GOT3 (cell line): ENCODE measurements at regions not wholly inside any gene's neighbourhood (a gene's known extent, or its start where the extent isn't known, plus 50 kb on each side); places are given as distances from the start of the nearest gene placed in this dataset.

Source experiments
- DNase-seq: peaks from one replicate; lab custom pipeline; 2025; ENCODE audit warnings: mixed read lengths; lab: John Stamatoyannopoulos, UW

GRCh38 chr15:100735129-100736053 lies 133.0 kb downstream of the ASB7 start:
- no peak for DNase-seq

GRCh38 chr15:100737214-100737613 lies 134.8 kb downstream of the ASB7 start:
- no peak for DNase-seq

GRCh38 chr15:100738614-100739013 lies 136.2 kb downstream of the ASB7 start:
- no peak for DNase-seq

GRCh38 chr15:100740138-100740537 lies 137.7 kb downstream of the ASB7 start:
- DNase-seq, result no peak

GRCh38 chr15:100751585-100751984 lies 128.0 kb upstream of the ALDH1A3 start:
- DNase-seq, result no peak

- DNase-seq, result no peak
Measured at GRCh38 chr15:100753503-100753902, 126.1 kb upstream of the ALDH1A3 start.

- no peak for DNase-seq
Measured at GRCh38 chr15:100757661-100758060, 122.0 kb upstream of the ALDH1A3 start.

- DNase-seq, result no peak
Measured at GRCh38 chr15:100758555-100758954, 121.1 kb upstream of the ALDH1A3 start.

- no peak for DNase-seq
Measured at GRCh38 chr15:100759106-100759505, 120.5 kb upstream of the ALDH1A3 start.

- no peak for DNase-seq
Measured at GRCh38 chr15:100759698-100760356, 119.8 kb upstream of the ALDH1A3 start.

- DNase-seq, result no peak
Measured at GRCh38 chr15:100760357-100760903, 119.2 kb upstream of the ALDH1A3 start.

- no peak for DNase-seq
Measured at GRCh38 chr15:100761290-100761935, 118.2 kb upstream of the ALDH1A3 start.

GRCh38 chr15:100762289-100762688 lies 117.3 kb upstream of the ALDH1A3 start:
- no peak for DNase-seq

GRCh38 chr15:100762913-100763834 lies 116.5 kb upstream of the ALDH1A3 start:
- DNase-seq, result no peak

GRCh38 chr15:100763835-100764750 lies 115.5 kb upstream of the ALDH1A3 start:
- DNase-seq, result no peak

- DNase-seq, result no peak
Measured at GRCh38 chr15:100764778-100765466, 114.7 kb upstream of the ALDH1A3 start.

- no peak for DNase-seq
Measured at GRCh38 chr15:100765467-100766241, 114.0 kb upstream of the ALDH1A3 start.

GRCh38 chr15:100766243-100767000 lies 113.2 kb upstream of the ALDH1A3 start:
- no peak for DNase-seq
